MG63 (cell line): ENCODE measurements at regions not wholly inside any gene's neighbourhood (a gene's known extent, or its start where the extent isn't known, plus 50 kb on each side); places are given as distances from the start of the nearest gene placed in this dataset.

ENCODE experiments used
- DNase-seq: peaks from one replicate; pipeline ENCODE4 v3.0.0-alpha.2; 2020
- H3K27me3 ChIP-seq: fragments of 250-450 bp; sonication (Bioruptor Pico); 2 replicates; pipeline ENCODE4 v1.5.1; 2020; ENCODE audit warnings: mild to moderate bottlenecking, moderate library complexity
- H3K36me3 ChIP-seq: fragments of 250-450 bp; sonication (Bioruptor Pico); 2 replicates; pipeline ENCODE4 v1.5.1; 2020; ENCODE audit warnings: mild to moderate bottlenecking, moderate library complexity
- H3K4me3 ChIP-seq: fragments of 250-450 bp; sonication (Bioruptor Pico); 2 replicates; pipeline ENCODE4 v1.5.1; 2020; ENCODE audit warnings: mild to moderate bottlenecking, moderate library complexity
- H3K9me3 ChIP-seq: fragments of 250-450 bp; sonication (Bioruptor Pico); 2 replicates; pipeline ENCODE4 v1.5.1; 2020; ENCODE audit warnings: mild to moderate bottlenecking, moderate library complexity

GRCh38 chr3:5058471-5058951 lies 63.6 kb upstream of the ARL8B start:
- Histone ChIP-seq H3K9me3 (no peaks in the 10 kb centered on the region), H3K4me3 (no peak overlapping the region), H3K36me3 (no peaks in the 10 kb centered on the region), H3K27me3 (no peaks in the 10 kb centered on the region)
- DNase-seq = peak; percentile 22

GRCh38 chr3:5059782-5060181 lies 62.3 kb upstream of the ARL8B start:
- Histone ChIP-seq H3K36me3 (no peaks in the 10 kb centered on the region), H3K4me3 (no peak overlapping the region), H3K9me3 (no peaks in the 10 kb centered on the region), H3K27me3 (no peaks in the 10 kb centered on the region)
- DNase-seq = no peak

GRCh38 chr3:5061218-5061569 lies 60.9 kb upstream of the ARL8B start:
- Histone ChIP-seq H3K4me3 (no peak overlapping the region), H3K36me3 (no peaks in the 10 kb centered on the region), H3K27me3 (no peaks in the 10 kb centered on the region), H3K9me3 (no peaks in the 10 kb centered on the region)
- no peak for DNase-seq

GRCh38 chr3:5063724-5064123 lies 58.4 kb upstream of the ARL8B start:
- no peaks in the 10 kb centered on the region for H3K27me3 ChIP-seq
- H3K4me3 ChIP-seq = no peak overlapping the region
- H3K9me3 ChIP-seq = no peaks in the 10 kb centered on the region
- no peak for DNase-seq
- no peaks in the 10 kb centered on the region for H3K36me3 ChIP-seq

GRCh38 chr3:5068531-5069050 lies 53.5 kb upstream of the ARL8B start:
- Histone ChIP-seq H3K4me3 (no peak overlapping the region), H3K9me3 (no peaks in the 10 kb centered on the region), H3K36me3 (no peaks in the 10 kb centered on the region), H3K27me3 (peaks cover 5% of the 10 kb centered on the region)
- no peak for DNase-seq

- DNase-seq = no peak
- peaks cover 5% of the 10 kb centered on the region for H3K27me3 ChIP-seq
- no peak overlapping the region for H3K4me3 ChIP-seq
- no peaks in the 10 kb centered on the region for H3K9me3 ChIP-seq
- no peaks in the 10 kb centered on the region for H3K36me3 ChIP-seq
Observed at GRCh38 chr3:5069627-5070026, 52.5 kb upstream of the ARL8B start.

GRCh38 chr3:5071061-5071460 lies 51.0 kb upstream of the ARL8B start:
- peak; percentile 47 for DNase-seq
- Histone ChIP-seq H3K36me3 (no peaks in the 10 kb centered on the region), H3K4me3 (no peak overlapping the region), H3K27me3 (peaks cover 5% of the 10 kb centered on the region), H3K9me3 (no peaks in the 10 kb centered on the region)

- H3K27me3 ChIP-seq = peaks cover 5% of the 10 kb centered on the region
- DNase-seq = no peak
- H3K9me3 ChIP-seq = no peaks in the 10 kb centered on the region
- no peaks in the 10 kb centered on the region for H3K36me3 ChIP-seq
- H3K4me3 ChIP-seq = no peak overlapping the region
Observed at GRCh38 chr3:5072100-5072816, 49.8 kb upstream of the ARL8B start.
